Hepatocyte (in vitro differentiated cells): ENCODE measurements at regions not wholly inside any gene's neighbourhood (a gene's known extent, or its start where the extent isn't known, plus 50 kb on each side); places are given as distances from the start of the nearest gene placed in this dataset.

Source experiments
- DNase-seq: peaks from one replicate; pipeline ENCODE4 v3.0.0-alpha.2; 2016; ENCODE audit warnings: low spot score
- H2AFZ ChIP-seq: fragments of 200-600 bp; sonication (generic); 2 replicates; pipeline ENCODE4 v1.6.0; 2016; ENCODE audit warnings: antibody characterized with exemption, mild to moderate bottlenecking
- H3K27ac ChIP-seq: fragments of 200-600 bp; sonication (generic); 2 replicates; pipeline ENCODE4 v1.5.1; 2016; ENCODE audit warnings: mild to moderate bottlenecking
- H3K27me3 ChIP-seq: fragments of 200-600 bp; sonication (generic); 2 replicates; pipeline ENCODE4 v1.6.1; 2016
- H3K36me3 ChIP-seq: fragments of 200-600 bp; sonication (generic); replicated peaks from 2 replicates; pipeline ENCODE4 v1.5.1; 2016; ENCODE audit warnings: low read depth; ENCODE audit not compliant: insufficient read depth
- H3K4me1 ChIP-seq: fragments of 200-600 bp; sonication (generic); 2 replicates; pipeline ENCODE4 v1.5.1; 2016; ENCODE audit warnings: mild to moderate bottlenecking, moderate library complexity; ENCODE audit not compliant: insufficient read depth
- H3K4me2 ChIP-seq: fragments of 200-600 bp; sonication (generic); 2 replicates; pipeline ENCODE4 v1.6.0; 2016
- H3K4me3 ChIP-seq: fragments of 200-600 bp; sonication (generic); 2 replicates; pipeline ENCODE4 v1.5.1; 2016; ENCODE audit warnings: mild to moderate bottlenecking
- H3K79me2 ChIP-seq: fragments of 200-600 bp; sonication (generic); 2 replicates; pipeline ENCODE4 v1.6.0; 2017; ENCODE audit warnings: mild to moderate bottlenecking
- H3K9me2 ChIP-seq: fragments of 200-600 bp; sonication (generic); replicated peaks from 2 replicates; pipeline ENCODE4 v1.6.0; 2017; ENCODE audit warnings: mild to moderate bottlenecking; ENCODE audit not compliant: insufficient read depth
- H3K9me3 ChIP-seq: fragments of 200-600 bp; sonication (generic); 2 replicates; pipeline ENCODE4 v1.5.1; 2016; ENCODE audit warnings: low read depth, mild to moderate bottlenecking
- H4K20me1 ChIP-seq: fragments of 200-600 bp; sonication (generic); 2 replicates; pipeline ENCODE4 v1.6.0; 2016; ENCODE audit warnings: mild to moderate bottlenecking; ENCODE audit not compliant: insufficient read depth, poor library complexity, severe bottlenecking
- EZH2 ChIP-seq: fragments of 200-600 bp; sonication (generic); IDR thresholded peaks from 2 replicates; pipeline ENCODE4 v1.6.1; 2016; ENCODE audit warnings: antibody characterized with exemption, mild to moderate bottlenecking, borderline replicate concordance
- EZH2phosphoT487 ChIP-seq: fragments of 200-600 bp; sonication (generic); IDR thresholded peaks from one replicate; pipeline ENCODE4 v1.6.1; 2018; ENCODE audit warnings: antibody characterized with exemption, mild to moderate bottlenecking, low read depth, moderate library complexity; ENCODE audit not compliant: unreplicated experiment, severe bottlenecking
- WGBS: methylation state at CpG from one replicate; pipeline ENCODE4 v1.1.6; 2016; ENCODE audit warnings: low lambda C conversion rate; ENCODE audit errors: missing lambda C conversion rate; 5-methylcytosine and 5-hydroxymethylcytosine counted together
- TF ChIP-seq, protein P1 (sequence below): fragments of 200-600 bp; sonication (generic); IDR thresholded peaks from 2 replicates; pipeline ENCODE4 v1.5.1; 2016; ENCODE audit warnings: antibody characterized with exemption, mild to moderate bottlenecking; ENCODE audit not compliant: poor library complexity

DNA sequence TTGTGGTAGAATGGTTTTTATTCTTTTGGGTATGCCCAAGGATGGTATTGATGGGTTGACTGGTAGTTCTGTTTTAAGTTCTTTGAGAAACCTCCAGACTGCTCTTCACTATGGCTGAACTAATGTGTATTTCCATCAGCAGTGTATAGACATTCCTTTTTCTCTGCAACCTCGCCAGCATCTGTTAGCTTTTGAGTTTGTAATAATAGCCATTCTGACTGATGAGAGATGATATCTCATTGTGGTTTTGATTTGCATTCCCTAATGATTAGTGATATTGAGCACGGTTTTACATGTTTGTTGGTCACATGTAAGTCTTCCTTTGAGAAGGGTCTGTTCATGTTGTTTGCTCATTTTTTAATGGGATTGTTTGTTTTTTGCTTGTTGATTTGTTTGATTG lies 1348.7 kb upstream of the NXPH2 start:
- H4K20me1 ChIP-seq, result no peaks in the 10 kb centered on the region
- H3K9me3 ChIP-seq, result no peaks in the 10 kb centered on the region
- no peaks in the 10 kb centered on the region for H3K4me1 ChIP-seq
- no peak overlapping the region for H3K27ac ChIP-seq
- WGBS, result 86% methylated on average over 2 of the region's 2 CpGs
- no peak overlapping the region for H3K4me3 ChIP-seq
- no peaks in the 10 kb centered on the region for H3K9me2 ChIP-seq
- no peak for TF ChIP-seq EZH2phosphoT487
- H3K27me3 ChIP-seq, result no peaks in the 10 kb centered on the region
- H3K4me2 ChIP-seq, result no peak overlapping the region
- no peaks in the 10 kb centered on the region for H3K79me2 ChIP-seq
- H3K36me3 ChIP-seq, result no peaks in the 10 kb centered on the region
- DNase-seq, result no peak
- no peak overlapping the region for H2AFZ ChIP-seq

- Histone ChIP-seq H3K4me3 (no peak overlapping the region), H3K4me2 (no peak overlapping the region), H3K27ac (no peak overlapping the region), H3K9me2 (no peaks in the 10 kb centered on the region), H3K79me2 (no peaks in the 10 kb centered on the region), H3K9me3 (no peaks in the 10 kb centered on the region), H3K36me3 (no peaks in the 10 kb centered on the region), H2AFZ (no peak overlapping the region), H4K20me1 (no peaks in the 10 kb centered on the region), H3K4me1 (no peaks in the 10 kb centered on the region), H3K27me3 (no peaks in the 10 kb centered on the region)
- DNase-seq, result no peak
- TF ChIP-seq, protein P1, sequence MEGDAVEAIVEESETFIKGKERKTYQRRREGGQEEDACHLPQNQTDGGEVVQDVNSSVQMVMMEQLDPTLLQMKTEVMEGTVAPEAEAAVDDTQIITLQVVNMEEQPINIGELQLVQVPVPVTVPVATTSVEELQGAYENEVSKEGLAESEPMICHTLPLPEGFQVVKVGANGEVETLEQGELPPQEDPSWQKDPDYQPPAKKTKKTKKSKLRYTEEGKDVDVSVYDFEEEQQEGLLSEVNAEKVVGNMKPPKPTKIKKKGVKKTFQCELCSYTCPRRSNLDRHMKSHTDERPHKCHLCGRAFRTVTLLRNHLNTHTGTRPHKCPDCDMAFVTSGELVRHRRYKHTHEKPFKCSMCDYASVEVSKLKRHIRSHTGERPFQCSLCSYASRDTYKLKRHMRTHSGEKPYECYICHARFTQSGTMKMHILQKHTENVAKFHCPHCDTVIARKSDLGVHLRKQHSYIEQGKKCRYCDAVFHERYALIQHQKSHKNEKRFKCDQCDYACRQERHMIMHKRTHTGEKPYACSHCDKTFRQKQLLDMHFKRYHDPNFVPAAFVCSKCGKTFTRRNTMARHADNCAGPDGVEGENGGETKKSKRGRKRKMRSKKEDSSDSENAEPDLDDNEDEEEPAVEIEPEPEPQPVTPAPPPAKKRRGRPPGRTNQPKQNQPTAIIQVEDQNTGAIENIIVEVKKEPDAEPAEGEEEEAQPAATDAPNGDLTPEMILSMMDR, result no peak
- TF ChIP-seq EZH2phosphoT487 (no peak), EZH2 (no peak)
- 87% methylated on average over 5 of the region's 5 CpGs for WGBS
Observed at GRCh38 chr2:140122001-140122400, 1341.8 kb upstream of the NXPH2 start.

DNA sequence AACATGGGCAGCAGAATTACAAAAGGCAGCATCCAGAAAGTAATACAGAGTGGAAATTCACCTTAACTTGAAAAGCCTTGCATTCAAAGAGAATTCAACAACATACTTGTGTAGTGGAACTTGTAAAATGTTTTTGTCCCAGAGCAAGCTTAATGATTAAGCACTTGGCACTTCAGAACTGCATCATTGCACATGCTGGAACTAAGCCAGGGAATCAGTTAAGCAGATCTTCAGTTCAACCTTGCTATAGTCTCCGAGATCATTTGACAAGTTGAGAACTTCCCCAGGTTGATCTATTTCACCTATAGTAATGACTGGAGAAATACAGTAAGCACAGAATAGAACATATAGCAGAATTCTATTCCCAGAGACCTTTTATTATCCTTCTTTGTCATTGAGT lies 1337.2 kb upstream of the NXPH2 start:
- Histone ChIP-seq H3K36me3 (no peaks in the 10 kb centered on the region), H3K27ac (no peak overlapping the region), H3K4me2 (no peak overlapping the region), H3K9me2 (no peaks in the 10 kb centered on the region), H3K4me3 (no peak overlapping the region), H4K20me1 (no peaks in the 10 kb centered on the region), H2AFZ (no peak overlapping the region), H3K27me3 (no peaks in the 10 kb centered on the region), H3K9me3 (no peaks in the 10 kb centered on the region), H3K4me1 (no peaks in the 10 kb centered on the region), H3K79me2 (no peaks in the 10 kb centered on the region)
- WGBS, result 63% methylated on average over 1 of the region's 1 CpG
- peak; percentile 15 for DNase-seq
- TF ChIP-seq, protein P1, result no peak
- TF ChIP-seq EZH2 (no peak), EZH2phosphoT487 (no peak)

GRCh38 chr2:140108706-140109475 lies 1328.7 kb upstream of the NXPH2 start:
- Histone ChIP-seq H3K9me3 (no peaks in the 10 kb centered on the region), H3K79me2 (no peaks in the 10 kb centered on the region), H3K27ac (no peak overlapping the region), H3K9me2 (no peaks in the 10 kb centered on the region), H3K4me2 (no peak overlapping the region), H3K4me3 (no peak overlapping the region), H4K20me1 (no peaks in the 10 kb centered on the region), H2AFZ (no peak overlapping the region), H3K36me3 (no peaks in the 10 kb centered on the region), H3K27me3 (no peaks in the 10 kb centered on the region), H3K4me1 (no peaks in the 10 kb centered on the region)
- TF ChIP-seq EZH2phosphoT487, result no peak
- no peak for TF ChIP-seq EZH2
- TF ChIP-seq, protein P1, result no peak
- no peak for DNase-seq
- 78% methylated on average over 5 of the region's 5 CpGs for WGBS
